ENCODE measurements at regions not wholly inside any gene's neighbourhood (a gene's known extent, or its start where the extent isn't known, plus 50 kb on each side); places are given as distances from the start of the nearest gene placed in this dataset.

DNA sequence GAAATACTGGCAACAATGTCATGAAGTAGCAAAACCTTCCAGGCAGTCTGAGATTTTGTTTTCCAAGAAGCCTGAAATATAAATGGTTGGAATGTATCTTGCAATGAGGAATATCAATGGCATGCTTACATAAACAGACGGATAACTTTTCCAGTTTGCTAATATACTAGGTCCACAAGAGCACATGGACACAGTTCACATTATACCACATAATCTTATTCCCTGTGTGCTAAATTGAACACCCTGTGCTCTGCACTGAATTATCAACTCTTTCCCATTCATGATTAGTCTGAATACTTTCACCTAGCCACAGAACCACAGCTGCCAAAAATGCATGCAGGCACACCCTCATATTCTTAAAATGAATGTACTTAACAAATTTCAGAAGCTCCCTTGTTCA lies 274.3 kb downstream of the COL12A1 start (continued):
- TF ChIP-seq, protein P1, sequence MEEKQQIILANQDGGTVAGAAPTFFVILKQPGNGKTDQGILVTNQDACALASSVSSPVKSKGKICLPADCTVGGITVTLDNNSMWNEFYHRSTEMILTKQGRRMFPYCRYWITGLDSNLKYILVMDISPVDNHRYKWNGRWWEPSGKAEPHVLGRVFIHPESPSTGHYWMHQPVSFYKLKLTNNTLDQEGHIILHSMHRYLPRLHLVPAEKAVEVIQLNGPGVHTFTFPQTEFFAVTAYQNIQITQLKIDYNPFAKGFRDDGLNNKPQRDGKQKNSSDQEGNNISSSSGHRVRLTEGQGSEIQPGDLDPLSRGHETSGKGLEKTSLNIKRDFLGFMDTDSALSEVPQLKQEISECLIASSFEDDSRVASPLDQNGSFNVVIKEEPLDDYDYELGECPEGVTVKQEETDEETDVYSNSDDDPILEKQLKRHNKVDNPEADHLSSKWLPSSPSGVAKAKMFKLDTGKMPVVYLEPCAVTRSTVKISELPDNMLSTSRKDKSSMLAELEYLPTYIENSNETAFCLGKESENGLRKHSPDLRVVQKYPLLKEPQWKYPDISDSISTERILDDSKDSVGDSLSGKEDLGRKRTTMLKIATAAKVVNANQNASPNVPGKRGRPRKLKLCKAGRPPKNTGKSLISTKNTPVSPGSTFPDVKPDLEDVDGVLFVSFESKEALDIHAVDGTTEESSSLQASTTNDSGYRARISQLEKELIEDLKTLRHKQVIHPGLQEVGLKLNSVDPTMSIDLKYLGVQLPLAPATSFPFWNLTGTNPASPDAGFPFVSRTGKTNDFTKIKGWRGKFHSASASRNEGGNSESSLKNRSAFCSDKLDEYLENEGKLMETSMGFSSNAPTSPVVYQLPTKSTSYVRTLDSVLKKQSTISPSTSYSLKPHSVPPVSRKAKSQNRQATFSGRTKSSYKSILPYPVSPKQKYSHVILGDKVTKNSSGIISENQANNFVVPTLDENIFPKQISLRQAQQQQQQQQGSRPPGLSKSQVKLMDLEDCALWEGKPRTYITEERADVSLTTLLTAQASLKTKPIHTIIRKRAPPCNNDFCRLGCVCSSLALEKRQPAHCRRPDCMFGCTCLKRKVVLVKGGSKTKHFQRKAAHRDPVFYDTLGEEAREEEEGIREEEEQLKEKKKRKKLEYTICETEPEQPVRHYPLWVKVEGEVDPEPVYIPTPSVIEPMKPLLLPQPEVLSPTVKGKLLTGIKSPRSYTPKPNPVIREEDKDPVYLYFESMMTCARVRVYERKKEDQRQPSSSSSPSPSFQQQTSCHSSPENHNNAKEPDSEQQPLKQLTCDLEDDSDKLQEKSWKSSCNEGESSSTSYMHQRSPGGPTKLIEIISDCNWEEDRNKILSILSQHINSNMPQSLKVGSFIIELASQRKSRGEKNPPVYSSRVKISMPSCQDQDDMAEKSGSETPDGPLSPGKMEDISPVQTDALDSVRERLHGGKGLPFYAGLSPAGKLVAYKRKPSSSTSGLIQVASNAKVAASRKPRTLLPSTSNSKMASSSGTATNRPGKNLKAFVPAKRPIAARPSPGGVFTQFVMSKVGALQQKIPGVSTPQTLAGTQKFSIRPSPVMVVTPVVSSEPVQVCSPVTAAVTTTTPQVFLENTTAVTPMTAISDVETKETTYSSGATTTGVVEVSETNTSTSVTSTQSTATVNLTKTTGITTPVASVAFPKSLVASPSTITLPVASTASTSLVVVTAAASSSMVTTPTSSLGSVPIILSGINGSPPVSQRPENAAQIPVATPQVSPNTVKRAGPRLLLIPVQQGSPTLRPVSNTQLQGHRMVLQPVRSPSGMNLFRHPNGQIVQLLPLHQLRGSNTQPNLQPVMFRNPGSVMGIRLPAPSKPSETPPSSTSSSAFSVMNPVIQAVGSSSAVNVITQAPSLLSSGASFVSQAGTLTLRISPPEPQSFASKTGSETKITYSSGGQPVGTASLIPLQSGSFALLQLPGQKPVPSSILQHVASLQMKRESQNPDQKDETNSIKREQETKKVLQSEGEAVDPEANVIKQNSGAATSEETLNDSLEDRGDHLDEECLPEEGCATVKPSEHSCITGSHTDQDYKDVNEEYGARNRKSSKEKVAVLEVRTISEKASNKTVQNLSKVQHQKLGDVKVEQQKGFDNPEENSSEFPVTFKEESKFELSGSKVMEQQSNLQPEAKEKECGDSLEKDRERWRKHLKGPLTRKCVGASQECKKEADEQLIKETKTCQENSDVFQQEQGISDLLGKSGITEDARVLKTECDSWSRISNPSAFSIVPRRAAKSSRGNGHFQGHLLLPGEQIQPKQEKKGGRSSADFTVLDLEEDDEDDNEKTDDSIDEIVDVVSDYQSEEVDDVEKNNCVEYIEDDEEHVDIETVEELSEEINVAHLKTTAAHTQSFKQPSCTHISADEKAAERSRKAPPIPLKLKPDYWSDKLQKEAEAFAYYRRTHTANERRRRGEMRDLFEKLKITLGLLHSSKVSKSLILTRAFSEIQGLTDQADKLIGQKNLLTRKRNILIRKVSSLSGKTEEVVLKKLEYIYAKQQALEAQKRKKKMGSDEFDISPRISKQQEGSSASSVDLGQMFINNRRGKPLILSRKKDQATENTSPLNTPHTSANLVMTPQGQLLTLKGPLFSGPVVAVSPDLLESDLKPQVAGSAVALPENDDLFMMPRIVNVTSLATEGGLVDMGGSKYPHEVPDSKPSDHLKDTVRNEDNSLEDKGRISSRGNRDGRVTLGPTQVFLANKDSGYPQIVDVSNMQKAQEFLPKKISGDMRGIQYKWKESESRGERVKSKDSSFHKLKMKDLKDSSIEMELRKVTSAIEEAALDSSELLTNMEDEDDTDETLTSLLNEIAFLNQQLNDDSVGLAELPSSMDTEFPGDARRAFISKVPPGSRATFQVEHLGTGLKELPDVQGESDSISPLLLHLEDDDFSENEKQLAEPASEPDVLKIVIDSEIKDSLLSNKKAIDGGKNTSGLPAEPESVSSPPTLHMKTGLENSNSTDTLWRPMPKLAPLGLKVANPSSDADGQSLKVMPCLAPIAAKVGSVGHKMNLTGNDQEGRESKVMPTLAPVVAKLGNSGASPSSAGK (IDR thresholded peaks at IDR 0.05) = no peak
- TF ChIP-seq PPARD (CRISPR knock-in tag; IDR thresholded peaks at IDR 0.05) = no peak
- no peak for TF ChIP-seq ZNF398 (CRISPR knock-in tag; IDR thresholded peaks at IDR 0.05)
- TF ChIP-seq, protein P2, sequence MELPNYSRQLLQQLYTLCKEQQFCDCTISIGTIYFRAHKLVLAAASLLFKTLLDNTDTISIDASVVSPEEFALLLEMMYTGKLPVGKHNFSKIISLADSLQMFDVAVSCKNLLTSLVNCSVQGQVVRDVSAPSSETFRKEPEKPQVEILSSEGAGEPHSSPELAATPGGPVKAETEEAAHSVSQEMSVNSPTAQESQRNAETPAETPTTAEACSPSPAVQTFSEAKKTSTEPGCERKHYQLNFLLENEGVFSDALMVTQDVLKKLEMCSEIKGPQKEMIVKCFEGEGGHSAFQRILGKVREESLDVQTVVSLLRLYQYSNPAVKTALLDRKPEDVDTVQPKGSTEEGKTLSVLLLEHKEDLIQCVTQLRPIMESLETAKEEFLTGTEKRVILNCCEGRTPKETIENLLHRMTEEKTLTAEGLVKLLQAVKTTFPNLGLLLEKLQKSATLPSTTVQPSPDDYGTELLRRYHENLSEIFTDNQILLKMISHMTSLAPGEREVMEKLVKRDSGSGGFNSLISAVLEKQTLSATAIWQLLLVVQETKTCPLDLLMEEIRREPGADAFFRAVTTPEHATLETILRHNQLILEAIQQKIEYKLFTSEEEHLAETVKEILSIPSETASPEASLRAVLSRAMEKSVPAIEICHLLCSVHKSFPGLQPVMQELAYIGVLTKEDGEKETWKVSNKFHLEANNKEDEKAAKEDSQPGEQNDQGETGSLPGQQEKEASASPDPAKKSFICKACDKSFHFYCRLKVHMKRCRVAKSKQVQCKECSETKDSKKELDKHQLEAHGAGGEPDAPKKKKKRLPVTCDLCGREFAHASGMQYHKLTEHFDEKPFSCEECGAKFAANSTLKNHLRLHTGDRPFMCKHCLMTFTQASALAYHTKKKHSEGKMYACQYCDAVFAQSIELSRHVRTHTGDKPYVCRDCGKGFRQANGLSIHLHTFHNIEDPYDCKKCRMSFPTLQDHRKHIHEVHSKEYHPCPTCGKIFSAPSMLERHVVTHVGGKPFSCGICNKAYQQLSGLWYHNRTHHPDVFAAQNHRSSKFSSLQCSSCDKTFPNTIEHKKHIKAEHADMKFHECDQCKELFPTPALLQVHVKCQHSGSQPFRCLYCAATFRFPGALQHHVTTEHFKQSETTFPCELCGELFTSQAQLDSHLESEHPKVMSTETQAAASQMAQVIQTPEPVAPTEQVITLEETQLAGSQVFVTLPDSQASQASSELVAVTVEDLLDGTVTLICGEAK (IDR thresholded peaks at IDR 0.05) = no peak
- TF ChIP-seq, protein P2 (CRISPR knock-in tag; IDR thresholded peaks at IDR 0.05) = no peak

Data from K562 (cell line).